HG03064 (cell line): ENCODE measurements at regions not wholly inside any gene's neighbourhood (a gene's known extent, or its start where the extent isn't known, plus 50 kb on each side); places are given as distances from the start of the nearest gene placed in this dataset.

Experiments used
- ATAC-seq: cut with Tn5 transposase; IDR thresholded peaks from one replicate; pipeline ENCODE4 v1.9.1; 2021; ENCODE audit warnings: low read depth; ENCODE audit not compliant: unreplicated experiment

DNA sequence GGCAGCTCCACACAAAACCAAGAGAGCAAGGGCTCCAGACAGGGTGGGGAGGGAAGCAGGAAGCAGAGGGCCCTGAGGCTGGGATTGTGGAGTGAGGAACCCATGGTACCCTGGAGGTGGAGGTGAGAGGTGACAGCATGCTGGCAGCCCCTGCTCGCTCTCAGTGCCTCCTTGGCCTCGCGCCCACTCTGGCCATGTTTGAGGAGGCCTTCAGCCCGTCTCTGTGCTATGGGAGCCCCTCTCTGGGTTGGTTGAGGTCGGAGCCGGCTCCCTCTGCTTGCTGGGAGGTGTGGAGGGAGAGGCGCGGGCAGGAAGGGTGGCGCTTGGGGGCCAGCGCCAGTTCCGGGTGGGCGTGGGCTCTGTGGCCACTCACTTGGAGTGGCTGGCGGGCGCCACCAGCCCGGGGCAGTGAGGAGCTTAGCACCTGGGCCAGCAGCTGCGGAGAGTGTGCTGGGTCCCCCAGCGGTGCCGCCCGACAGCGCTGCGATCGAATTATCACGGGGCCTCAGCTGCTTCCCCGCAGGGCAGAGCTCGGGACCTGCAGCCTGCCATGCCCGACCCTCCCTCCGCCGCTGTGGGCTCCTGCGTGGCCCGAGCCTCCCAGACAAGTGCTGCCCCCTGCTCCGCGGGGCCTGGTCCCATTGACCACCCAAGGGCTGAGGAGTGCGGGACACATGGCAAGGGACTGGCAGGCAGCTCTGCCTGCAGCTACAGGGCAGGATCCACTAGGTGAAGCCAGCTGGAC, 196.0 kb downstream of the DACT1 start:
- ATAC-seq = no peak

DNA sequence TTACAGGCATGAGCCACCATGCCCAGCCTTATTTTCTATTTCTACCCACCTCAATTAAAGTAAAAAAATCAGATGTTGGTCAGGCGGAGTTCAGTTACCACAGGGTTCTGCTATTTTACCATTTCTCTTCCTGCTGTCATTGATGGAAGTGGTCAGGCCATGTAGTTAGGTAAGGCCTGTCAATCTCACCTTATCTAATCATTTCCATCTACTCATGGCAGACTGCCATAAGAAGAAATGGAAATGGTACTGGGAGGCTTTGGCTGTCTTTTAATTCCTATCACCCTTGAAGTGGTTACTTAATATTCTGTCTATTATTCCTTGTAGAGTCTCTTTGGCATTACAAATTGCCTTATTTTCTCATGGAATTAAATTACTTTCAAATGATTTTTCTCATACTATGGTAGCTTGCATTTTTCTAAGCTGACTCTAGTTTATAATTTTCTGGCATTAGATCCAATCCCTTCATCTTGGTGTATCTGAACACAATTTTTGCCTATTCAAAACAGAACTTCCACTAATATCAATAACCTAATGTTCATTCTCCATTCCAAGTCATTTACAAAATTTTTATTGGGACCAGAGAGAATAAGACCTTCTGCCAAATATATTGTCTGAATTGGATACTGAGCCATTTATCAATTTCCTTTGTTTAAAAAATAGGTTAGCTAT, 198.7 kb downstream of the DACT1 start:
- ATAC-seq = no peak

DNA sequence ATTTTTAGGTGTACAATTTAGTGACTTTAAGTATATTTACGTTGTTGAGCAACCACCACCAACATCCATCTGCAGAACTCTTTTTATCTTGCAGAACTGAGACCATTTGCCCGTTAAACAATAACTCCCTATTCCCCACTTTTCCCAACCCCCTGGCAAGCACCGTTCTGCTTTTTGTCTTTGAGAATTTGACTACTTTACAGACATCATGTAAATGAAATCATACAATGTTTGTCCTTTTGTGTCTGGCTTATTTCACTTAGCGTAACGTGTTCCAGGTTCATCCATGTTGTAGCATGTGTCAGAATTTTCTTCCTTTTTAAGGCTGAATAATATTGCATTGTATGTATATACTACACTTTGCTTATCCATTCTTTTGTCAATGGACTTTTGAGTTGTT, 201.5 kb downstream of the DACT1 start:
- ATAC-seq = no peak

DNA sequence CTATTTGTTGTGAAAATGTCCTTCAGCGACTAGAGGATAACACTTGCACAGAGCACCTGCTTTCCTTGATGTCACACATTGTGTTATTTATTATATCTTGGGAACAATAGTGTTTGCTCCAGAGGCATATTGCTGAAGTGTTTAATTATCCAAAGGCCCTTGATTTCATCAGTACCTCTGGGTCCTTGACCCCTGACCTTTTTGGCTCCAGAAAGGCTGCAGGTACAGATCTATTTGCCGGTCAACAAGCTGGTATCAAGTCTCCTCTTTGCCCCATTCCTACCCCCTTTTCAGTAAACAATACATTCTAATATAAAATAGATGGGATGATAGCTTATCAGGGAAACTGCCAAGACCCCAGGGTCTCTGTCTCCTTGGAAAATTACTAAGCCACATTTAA, 206.8 kb downstream of the DACT1 start:
- ATAC-seq = no peak

DNA sequence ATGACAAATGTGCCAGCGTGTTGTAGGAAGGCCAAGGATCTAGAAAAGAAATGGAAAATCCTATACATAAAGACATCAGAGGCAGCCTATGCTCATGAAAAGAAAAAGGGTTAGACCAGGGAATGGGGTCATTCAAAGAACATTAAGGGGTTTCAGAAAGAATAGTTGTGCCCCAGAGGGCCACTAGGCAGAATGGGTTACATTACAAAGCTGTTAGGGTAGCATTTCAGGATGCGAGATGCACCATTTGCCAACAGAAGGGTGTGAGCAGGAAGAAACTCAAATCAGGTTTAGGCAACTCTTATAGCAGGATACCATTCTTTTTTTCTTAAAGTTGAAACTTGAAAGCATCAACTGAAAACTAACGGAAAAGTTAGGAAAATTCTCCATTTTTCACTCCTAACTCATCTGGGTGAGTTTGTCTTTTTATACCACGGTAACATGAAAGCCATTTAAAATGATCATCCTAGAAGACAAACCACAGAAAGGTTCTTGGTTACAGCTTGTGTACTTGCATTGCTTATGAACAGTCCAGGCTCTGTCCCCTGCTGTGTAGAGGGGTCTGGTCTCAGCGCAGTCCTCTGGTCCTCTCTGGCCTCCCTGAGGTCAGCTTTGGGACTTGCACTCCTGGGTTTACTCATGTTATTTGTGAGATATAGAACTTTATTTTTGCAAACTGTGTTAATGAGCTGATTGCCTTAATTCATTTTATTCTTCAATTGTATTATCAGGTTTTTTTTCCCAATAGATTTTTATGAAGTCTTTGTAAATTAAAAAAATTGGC, 209.1 kb downstream of the DACT1 start:
- ATAC-seq = no peak

DNA sequence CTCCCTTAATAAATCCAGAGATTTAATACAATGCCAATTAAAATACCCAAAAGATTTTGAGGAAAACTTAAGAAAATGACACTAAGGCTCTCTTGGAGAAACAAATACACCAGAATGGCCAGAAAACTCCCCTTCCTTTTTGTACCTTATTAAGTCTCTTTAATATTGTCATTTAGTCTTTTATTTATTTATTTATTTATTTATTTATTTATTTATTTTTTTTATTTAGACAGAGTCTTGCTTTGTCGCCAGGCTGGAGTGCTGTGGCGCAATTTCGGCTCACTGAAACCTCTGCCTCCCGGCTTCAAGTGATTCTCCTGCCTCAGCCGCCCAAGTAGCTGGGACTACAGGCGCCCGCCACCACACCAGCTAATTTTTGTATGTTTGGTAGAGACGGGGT, 210.6 kb downstream of the DACT1 start:
- ATAC-seq = no peak

DNA sequence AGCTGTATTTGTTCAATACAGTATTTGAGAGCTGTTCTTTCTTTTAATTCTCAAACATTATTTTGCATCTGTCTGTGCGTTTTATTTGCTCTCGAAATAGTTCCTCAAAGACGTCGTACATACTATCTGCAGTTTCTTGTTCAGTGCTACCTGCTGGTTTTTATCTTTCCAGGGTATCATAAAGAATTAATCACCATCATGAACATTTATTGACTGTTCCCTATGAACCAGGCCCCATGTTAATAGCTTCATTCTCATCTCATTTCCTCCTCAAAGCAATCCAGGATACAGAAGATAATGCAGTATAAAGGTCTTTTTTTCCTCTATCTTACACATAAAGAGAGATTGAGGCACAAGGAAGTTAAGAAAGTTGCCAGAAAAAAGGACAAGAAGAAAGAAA, 211.8 kb downstream of the DACT1 start:
- ATAC-seq = no peak

DNA sequence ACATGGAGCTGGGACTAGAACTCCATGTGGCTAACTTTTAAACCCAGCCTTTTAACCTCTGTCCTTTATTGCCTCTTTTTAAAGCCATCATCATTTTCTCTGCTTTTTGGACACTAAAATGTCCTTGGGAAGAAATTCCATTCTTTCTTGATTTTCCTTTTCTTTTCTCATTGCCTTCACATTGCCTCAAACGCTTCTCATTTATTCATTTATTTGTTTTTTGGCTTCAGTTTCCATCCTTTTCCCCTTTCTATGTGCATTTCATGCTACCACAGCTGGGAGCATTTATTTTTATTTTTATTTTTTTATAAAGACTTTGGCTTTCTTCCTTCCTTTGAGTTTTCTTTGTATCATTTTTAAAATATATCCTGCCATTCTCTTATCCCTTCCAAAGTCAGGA, 212.2 kb downstream of the DACT1 start:
- ATAC-seq = no peak

DNA sequence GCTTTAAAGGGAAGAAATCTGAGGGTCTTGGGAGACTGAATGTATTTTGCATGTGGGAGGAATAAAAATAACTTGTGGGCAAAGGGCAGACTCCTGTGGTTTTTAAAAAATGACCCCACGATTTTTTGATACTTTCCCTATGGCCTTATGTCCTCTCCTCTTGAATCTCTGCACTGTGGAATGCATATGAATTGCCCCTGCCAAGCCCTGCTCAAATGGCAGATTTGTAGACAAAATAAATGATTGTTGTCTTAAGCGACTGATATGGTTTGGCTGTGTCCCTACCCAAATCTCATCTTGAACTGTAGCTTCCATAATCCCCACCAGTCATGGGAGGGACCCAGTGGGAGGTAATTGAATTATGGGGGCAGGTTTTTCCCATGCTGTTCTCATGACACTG, 223.8 kb downstream of the DACT1 start:
- ATAC-seq = no peak

DNA sequence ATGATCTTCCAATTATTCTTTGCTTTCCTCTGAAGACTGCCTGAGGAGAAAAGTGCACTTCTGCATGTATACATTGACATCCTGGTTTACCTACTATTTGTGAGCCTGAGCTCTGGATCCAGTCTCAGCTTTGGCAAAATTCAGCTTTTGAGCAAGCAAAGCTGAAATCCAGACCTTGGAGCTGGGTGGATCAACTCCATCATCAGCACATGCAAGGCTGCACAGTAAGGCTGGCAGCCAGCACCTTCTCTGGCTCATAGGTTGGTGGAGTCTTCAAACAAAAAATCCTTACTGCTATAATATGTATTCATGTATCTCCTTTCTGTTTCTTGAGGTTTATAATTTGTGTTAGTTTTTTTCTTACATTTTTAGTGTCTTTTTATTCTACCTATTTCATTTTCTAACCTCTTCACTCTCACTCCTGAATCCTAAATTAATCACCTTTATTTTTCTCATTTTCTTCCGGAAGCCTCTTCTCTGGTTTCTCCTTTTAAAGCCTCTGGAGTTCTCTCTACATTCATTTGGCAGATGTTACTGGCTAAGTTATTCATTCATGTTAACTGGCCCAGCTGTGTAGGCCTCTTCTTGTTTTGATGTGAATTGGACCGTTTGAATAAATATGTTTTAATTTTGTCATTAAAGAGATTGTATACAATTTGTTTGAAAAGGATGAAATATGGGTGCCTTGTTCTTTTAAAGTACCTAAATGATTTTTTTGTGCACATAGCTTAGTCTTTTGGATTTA, 224.8 kb downstream of the DACT1 start:
- ATAC-seq = no peak

DNA sequence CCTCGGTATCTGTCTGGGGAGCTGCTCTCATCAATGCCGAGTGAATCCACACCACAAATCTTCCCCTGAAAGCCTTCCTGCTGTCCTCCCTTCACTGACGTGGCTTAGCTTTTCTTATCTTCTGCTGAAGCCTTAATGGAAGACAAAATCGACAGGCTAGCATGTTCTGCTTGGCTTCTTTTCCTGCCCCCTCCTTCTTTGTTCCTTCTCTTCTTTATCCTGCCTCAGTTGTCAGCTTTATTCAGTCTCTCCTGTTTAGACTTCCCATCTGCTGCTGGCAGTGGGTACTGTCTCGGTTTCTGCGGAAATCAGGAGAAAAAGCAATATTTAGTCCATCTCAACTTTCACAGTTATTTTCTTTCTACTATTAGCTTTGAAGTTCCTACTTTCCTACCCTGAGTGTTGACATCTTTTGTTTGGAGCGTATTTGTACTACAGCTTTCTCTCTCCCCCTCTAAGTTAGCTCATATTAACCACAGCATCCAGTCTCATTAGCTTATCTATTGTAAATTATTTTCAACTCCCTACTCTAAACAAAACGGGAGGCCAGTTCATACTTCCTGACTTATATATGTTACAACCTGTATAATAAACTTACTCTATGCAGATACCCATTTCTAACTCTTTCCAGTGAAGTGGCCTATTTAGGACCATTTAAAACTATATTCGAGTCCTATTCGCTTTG, 226.0 kb downstream of the DACT1 start:
- no peak for ATAC-seq

DNA sequence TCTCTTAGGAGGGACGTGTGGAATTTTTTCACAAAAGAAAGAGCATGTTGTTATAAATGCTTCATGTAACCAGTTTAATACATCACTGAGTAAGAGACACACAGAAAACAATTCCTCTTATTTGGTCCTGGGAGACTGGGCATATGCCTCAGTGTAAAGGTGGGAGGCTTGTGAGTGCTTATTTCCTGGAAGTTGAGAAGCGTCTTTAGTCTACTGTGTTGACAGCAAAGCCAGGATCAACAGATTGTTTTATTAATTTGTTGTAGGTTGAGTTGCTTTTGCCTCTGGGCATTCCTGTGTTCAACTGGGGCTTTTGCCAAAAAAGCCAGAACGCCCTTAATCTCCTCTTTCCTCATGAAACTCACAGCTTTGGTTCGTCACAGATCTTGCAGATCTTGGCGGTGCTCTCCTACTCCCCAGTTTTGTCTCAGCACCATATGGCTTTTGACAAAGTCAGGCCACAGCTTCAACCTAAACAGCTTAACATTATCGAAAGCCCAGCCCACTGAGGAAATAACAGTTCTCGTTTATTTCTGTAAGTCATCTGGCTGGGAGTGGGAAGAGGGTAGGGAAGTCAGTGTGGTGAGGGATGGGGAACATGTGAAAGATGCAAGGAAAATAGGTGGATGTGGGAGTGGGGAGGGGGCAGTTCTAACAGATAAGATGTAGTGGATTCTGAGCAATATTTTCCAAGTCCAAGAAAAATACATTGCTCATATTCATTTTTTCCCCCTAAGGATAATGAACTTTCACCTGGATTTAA, 227.2 kb downstream of the DACT1 start:
- ATAC-seq = no peak

DNA sequence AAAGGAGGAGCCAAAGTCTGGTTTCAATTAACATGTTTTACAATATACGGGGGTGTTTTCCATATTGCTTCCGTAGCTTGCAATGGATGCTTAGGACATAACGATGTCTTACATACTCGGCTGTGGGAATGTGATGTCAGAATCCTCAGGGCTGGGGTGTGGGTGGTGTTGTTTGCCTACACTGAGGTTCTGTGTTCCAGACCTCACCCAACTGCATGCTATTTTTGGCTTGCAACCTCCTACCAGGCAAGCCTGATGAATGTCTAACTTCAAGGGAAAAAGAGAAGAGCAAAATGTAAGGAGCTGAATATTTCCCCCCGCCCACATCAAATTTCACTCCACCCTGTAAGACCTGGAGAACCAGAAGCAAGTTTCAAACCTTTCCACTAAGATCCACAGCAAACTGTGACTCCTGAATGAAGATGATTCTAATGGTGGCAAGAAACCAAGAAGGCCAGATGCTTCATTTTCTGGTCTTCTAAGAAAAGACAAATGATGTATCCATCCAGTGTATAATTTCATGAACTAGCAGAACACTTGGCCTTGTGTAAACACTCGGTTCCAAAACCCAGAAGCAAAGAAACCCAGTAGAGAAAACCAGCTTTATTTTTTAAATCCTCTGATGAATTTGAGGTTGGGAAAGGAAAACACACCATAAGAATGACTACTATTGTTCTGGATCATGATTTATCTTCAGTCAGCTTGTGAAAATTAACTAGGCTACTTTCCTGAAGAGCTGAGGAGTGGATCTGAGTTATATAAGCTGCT, 227.9 kb downstream of the DACT1 start:
- ATAC-seq = no peak

DNA sequence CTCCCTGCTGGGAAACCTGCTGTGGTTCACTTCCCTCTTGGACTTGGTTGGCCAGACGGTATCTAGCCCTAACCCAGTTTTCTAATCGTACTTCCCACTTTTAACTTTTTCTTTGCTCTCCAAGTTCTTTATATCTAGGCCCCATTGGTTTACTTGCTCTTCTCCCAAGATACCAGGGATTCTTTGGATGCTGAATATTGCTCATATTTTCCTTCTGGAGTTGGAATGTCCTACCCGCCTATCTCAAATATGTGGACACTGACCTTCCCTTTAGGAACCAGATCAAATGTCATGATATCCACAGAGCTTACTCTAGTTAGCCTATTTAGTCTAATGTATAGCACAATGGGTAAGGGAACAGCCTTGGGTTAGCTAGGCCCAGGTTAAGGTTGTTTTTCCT, 228.6 kb downstream of the DACT1 start:
- ATAC-seq = no peak

DNA sequence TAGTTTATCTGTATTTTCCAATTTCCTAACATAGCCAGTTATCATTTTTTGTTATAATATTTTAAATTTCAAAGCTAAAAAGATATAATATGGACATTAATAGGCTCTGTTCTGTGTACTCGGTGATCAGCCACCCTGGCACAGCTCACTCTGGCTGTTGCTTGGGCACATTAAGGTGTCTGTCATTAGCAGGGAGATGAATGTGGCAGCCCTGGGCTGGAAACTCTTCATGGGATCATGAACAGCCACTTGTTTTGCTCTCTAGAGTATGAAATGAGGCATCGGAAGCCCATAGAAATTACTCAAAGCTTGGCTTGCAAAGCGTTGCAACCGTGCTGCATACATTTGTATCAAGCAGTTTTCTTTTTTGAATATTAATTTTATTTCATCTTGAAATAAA, 233.2 kb downstream of the DACT1 start:
- ATAC-seq = no peak

DNA sequence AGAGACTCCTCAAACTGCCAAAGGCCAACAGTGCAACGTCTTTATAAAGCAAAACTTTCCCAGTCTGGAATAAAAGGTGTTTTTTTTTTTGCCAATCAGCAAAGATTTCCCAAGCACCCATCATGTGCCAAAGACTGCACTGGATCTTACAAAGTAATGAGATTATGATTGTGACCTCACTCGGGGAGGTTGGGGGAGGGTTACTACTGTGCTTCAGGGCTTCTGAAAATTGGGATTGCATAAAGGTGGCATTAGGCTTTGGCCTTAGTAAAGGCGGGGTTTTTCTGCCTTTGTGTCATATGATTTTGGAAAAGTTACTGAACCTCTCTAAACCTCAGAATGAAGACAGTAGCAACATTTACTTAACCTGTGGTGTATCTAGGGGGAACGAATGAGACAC, 233.8 kb downstream of the DACT1 start:
- no peak for ATAC-seq

DNA sequence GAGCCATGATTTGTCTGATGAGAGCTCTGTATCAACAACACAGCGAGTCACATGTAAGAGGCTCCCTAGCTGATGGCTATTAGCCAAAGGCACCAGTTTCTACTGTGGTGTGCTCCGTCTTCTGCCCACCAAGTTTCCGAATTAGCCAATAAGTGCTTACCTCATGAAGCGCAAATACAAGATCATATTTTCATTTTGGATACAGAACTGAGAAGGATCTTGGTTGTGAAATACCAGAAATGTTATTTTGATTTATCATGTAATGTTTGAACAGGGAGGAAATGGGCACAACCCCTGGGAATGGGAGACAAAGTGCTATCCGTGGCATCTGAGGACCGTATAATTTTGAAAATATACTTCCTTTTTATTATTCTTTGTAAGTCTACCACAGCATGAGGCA, 234.3 kb downstream of the DACT1 start:
- no peak for ATAC-seq

DNA sequence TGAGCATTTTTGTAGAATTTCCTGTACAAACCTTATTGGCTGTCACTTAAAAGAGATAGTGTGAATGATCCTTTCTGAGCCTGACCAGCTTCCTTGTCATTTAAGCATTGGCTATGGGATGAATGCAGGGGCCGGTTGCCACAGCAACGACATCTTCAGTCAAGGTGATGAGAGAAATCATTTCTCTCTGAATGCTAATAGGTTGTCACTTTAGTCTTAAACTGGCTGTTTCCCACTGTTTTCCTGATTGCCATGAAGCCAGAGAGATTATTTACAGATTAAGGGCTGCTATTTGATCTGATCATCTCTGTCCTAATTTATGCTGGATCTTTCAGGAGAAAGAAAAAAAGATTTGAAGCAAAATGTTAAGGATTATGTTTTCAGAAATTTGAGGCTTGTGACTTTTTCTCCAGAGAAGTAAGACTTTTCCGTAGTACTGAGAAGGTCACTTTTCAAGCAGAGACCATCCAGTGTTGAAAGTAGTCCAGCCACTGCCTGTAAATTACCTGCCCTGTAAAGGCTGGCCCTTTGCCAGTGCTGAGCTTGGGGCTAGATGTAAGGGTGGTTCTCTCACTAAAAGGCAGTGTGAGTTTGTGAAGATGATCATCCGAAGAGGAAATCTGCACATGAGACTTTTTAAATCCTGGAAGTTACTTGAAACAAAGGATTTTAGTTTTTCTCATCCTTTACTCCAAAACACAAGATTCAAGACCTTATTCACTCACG, 235.6 kb downstream of the DACT1 start:
- ATAC-seq = no peak
